Smooth muscle cell (in vitro differentiated cells): ENCODE measurements at regions not wholly inside any gene's neighbourhood (a gene's known extent, or its start where the extent isn't known, plus 50 kb on each side); places are given as distances from the start of the nearest gene placed in this dataset.
A peak's percentile ranks its signal among the peaks of the same experiment; 100 is the strongest.

ENCODE experiments used
- DNase-seq: peaks from one replicate; lab custom pipeline; 2025; ENCODE audit not compliant: unreplicated experiment; lab: John Stamatoyannopoulos, UW
- H2AFZ ChIP-seq: fragments of 200-600 bp; sonication (generic); 2 replicates; pipeline ENCODE4 v1.6.0; 2016; ENCODE audit warnings: antibody characterized with exemption, low read depth, mild to moderate bottlenecking
- H3F3A ChIP-seq: fragments of 200-600 bp; sonication (generic); 2 replicates; pipeline ENCODE4 v1.6.0; 2017; ENCODE audit warnings: antibody characterized with exemption, low read depth
- H3K27ac ChIP-seq: fragments of 200-600 bp; sonication (generic); 2 replicates; pipeline ENCODE4 v1.5.1; 2016; ENCODE audit warnings: low read depth, mild to moderate bottlenecking
- H3K27me3 ChIP-seq: fragments of 200-600 bp; sonication (generic); 2 replicates; pipeline ENCODE4 v1.6.1; 2016; ENCODE audit warnings: low read depth, mild to moderate bottlenecking
- H3K36me3 ChIP-seq: fragments of 200-600 bp; sonication (generic); 2 replicates; pipeline ENCODE4 v1.5.1; 2016; ENCODE audit warnings: low read depth
- H3K4me1 ChIP-seq: fragments of 200-600 bp; sonication (generic); 2 replicates; pipeline ENCODE4 v1.5.1; 2016; ENCODE audit warnings: low read depth
- H3K4me2 ChIP-seq: fragments of 200-600 bp; sonication (generic); 2 replicates; pipeline ENCODE4 v1.6.0; 2016; ENCODE audit warnings: mild to moderate bottlenecking
- H3K4me3 ChIP-seq: fragments of 200-600 bp; sonication (generic); 2 replicates; pipeline ENCODE4 v1.5.1; 2016; ENCODE audit warnings: mild to moderate bottlenecking
- H3K79me2 ChIP-seq: fragments of 200-600 bp; sonication (generic); 2 replicates; pipeline ENCODE4 v1.6.0; 2016; ENCODE audit warnings: low read depth, mild to moderate bottlenecking
- H3K9ac ChIP-seq: fragments of 200-600 bp; sonication (generic); 2 replicates; pipeline ENCODE4 v1.6.0; 2016; ENCODE audit warnings: low read depth
- H3K9me3 ChIP-seq: fragments of 200-600 bp; sonication (generic); replicated peaks from 2 replicates; pipeline ENCODE4 v1.5.1; 2016; ENCODE audit warnings: low read depth
- H4K20me1 ChIP-seq: fragments of 200-600 bp; sonication (generic); 2 replicates; pipeline ENCODE4 v1.6.0; 2016; ENCODE audit warnings: low read depth
- WGBS: methylation state at CpG from one replicate; pipeline ENCODE4 v1.1.7; 2016; ENCODE audit warnings: low lambda C conversion rate; 5-methylcytosine and 5-hydroxymethylcytosine counted together
- TF ChIP-seq, protein P1 (sequence below): fragments of 200-600 bp; sonication (generic); IDR thresholded peaks from 2 replicates; pipeline ENCODE4 v1.5.1; 2017; ENCODE audit warnings: borderline replicate concordance, mild to moderate bottlenecking, antibody characterized with exemption; ENCODE audit not compliant: insufficient read depth, poor library complexity, severe bottlenecking

DNA sequence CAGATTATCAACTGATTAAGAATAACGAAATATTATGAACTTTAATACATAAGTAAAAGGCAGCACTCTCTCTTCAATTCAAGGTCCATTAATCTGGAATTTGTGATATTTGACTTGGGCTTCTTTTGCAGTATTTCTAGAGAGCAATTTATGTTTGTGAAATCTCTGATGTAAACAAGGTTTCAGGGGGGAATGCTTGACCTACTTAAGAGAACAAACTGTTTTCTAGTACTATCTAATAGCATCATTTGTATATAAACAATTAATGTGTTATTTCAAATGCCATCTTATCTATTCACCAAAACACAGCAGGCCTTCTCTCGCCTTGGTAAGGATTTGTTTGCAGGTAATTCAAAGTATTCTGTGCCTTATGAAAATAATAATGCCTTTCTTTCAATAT is 103.6 kb upstream of the FST start:
- H3K27ac ChIP-seq: no peak overlapping the region
- no peaks in the 10 kb centered on the region for H4K20me1 ChIP-seq
- H3K4me3 ChIP-seq: no peak overlapping the region
- no peaks in the 10 kb centered on the region for H3K36me3 ChIP-seq
- TF ChIP-seq, protein P1, sequence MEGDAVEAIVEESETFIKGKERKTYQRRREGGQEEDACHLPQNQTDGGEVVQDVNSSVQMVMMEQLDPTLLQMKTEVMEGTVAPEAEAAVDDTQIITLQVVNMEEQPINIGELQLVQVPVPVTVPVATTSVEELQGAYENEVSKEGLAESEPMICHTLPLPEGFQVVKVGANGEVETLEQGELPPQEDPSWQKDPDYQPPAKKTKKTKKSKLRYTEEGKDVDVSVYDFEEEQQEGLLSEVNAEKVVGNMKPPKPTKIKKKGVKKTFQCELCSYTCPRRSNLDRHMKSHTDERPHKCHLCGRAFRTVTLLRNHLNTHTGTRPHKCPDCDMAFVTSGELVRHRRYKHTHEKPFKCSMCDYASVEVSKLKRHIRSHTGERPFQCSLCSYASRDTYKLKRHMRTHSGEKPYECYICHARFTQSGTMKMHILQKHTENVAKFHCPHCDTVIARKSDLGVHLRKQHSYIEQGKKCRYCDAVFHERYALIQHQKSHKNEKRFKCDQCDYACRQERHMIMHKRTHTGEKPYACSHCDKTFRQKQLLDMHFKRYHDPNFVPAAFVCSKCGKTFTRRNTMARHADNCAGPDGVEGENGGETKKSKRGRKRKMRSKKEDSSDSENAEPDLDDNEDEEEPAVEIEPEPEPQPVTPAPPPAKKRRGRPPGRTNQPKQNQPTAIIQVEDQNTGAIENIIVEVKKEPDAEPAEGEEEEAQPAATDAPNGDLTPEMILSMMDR: no peak
- no peak overlapping the region for H3K4me2 ChIP-seq
- H3K79me2 ChIP-seq: no peaks in the 10 kb centered on the region
- no peak for DNase-seq
- H3K9ac ChIP-seq: no peak overlapping the region
- no peaks in the 10 kb centered on the region for H3K9me3 ChIP-seq
- H3K4me1 ChIP-seq: no peaks in the 10 kb centered on the region
- WGBS: 95% methylated on average over 2 of the region's 2 CpGs
- H3F3A ChIP-seq: no peaks in the 10 kb centered on the region
- H3K27me3 ChIP-seq: no peaks in the 10 kb centered on the region
- no peak overlapping the region for H2AFZ ChIP-seq

DNA sequence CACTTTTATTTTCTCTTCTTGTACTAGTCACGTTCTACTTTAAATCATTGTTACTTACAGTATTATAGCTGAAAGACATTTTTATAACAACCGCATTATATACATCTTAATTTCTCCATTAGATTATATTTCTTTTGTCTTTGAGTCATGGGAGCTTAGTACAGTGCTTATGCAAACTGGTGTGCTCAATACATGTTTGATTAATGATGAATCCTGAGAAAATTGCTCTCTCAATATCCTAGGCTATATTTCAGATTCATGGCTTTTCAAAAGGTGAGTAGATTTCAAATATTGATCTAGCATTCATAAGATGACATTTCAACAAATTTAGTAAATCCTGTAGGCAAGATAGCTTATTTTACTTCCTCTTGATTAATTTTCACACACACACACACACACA is 102.2 kb upstream of the FST start:
- no peak overlapping the region for H3K9ac ChIP-seq
- H3K79me2 ChIP-seq: no peaks in the 10 kb centered on the region
- H3K9me3 ChIP-seq: no peaks in the 10 kb centered on the region
- no peak overlapping the region for H2AFZ ChIP-seq
- H3K36me3 ChIP-seq: no peaks in the 10 kb centered on the region
- no peaks in the 10 kb centered on the region for H3K27me3 ChIP-seq
- H3K4me1 ChIP-seq: no peaks in the 10 kb centered on the region
- DNase-seq: no peak
- no peaks in the 10 kb centered on the region for H4K20me1 ChIP-seq
- no peak overlapping the region for H3K4me3 ChIP-seq
- TF ChIP-seq, protein P1: no peak
- H3K27ac ChIP-seq: no peak overlapping the region
- H3F3A ChIP-seq: no peaks in the 10 kb centered on the region
- WGBS: 97% methylated on average over 2 of the region's 2 CpGs
- no peak overlapping the region for H3K4me2 ChIP-seq

DNA sequence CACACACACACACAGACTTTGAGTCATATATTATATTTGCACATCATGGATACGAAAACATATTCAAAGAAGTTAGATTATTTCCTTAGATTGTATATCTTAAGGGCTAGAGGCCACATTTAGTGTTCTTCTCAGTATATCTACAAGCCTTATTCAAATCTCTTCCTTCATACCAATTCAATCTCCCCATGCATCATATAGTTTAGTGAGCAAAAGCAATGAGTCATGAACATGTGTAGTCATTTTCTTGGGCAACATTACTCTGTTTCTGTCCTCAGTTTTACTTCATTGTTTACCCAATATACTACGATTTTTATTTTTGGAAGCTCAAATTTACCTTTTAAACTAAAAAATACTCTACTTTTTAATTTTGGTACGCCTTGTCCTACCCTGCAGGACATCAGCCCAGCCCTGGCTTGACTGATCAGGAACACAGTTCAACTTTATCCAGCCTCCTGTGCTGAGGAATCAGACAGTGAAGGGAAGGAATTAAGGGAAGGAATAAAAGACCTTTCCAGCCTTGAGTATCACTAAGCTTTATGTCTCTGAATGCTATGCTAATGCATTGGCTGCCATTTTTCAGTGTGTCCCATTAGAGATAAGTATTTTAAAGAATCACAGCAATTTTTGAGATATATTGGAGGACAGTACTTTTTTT is 101.7 kb upstream of the FST start:
- Histone ChIP-seq H3K36me3 (no peaks in the 10 kb centered on the region), H3K4me3 (no peak overlapping the region), H3K4me1 (no peaks in the 10 kb centered on the region), H2AFZ (peak overlapping the region; percentile 71), H3K27ac (peak overlapping the region; percentile 63), H3K4me2 (no peak overlapping the region), H3K9me3 (no peaks in the 10 kb centered on the region), H4K20me1 (no peaks in the 10 kb centered on the region), H3K79me2 (no peaks in the 10 kb centered on the region), H3K9ac (no peak overlapping the region), H3F3A (no peaks in the 10 kb centered on the region), H3K27me3 (no peaks in the 10 kb centered on the region)
- DNase-seq: no peak
- TF ChIP-seq, protein P1: no peak
- WGBS: 88% methylated on average over 3 of the region's 3 CpGs

DNA sequence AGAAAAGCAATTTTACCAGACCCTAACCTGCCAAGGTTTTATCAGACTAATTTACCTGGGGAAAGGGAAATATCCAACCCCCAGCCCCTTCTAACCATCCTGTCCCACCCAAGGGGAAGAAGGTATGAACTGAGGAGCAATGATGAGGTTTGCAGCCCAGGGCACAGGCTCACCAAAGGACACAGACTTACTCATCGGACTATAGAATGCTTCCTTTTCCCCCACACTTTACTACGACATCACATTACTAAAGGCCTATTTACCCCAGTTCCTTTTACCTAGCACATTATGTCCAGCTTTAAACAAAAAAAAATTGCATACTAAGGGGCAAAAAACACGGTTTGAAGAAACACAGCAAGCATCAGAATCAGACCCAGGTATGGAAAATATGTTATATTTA is 94.1 kb upstream of the FST start:
- Histone ChIP-seq H3K27me3 (no peaks in the 10 kb centered on the region), H3K4me1 (no peaks in the 10 kb centered on the region), H3K4me2 (no peak overlapping the region), H3K9ac (no peak overlapping the region), H3K79me2 (no peaks in the 10 kb centered on the region), H3K4me3 (no peak overlapping the region), H2AFZ (no peak overlapping the region), H3K9me3 (peaks cover 20% of the 10 kb centered on the region), H3K27ac (no peak overlapping the region), H3F3A (no peaks in the 10 kb centered on the region), H4K20me1 (no peaks in the 10 kb centered on the region), H3K36me3 (no peaks in the 10 kb centered on the region)
- TF ChIP-seq, protein P1: no peak
- 85% methylated on average over 3 of the region's 3 CpGs for WGBS
- no peak for DNase-seq
